B cell (primary cell): ENCODE measurements at regions not wholly inside any gene's neighbourhood (a gene's known extent, or its start where the extent isn't known, plus 50 kb on each side); places are given as distances from the start of the nearest gene placed in this dataset.

Source experiments
- ATAC-seq: fragments of 200-7000 bp; cut with Tn5 transposase; one replicate; pipeline ENCODE4 v1.10.0; 2021; ENCODE audit warnings: low read depth, mild to moderate bottlenecking, moderate number of reproducible peaks, moderate library complexity
- CTCF ChIA-PET: fragments of 350-600 bp; sonication (Branson Sonifier 250); formaldehyde crosslinking; loops from one replicate; lab custom pipeline; 2021; ENCODE audit warnings: antibody characterized with exemption, inconsistent platforms; lab: Charles Lee
- POLR2A ChIA-PET: fragments of 350-600 bp; sonication (Branson Sonifier 250); formaldehyde crosslinking; loops from one replicate; lab custom pipeline; 2021; ENCODE audit warnings: antibody characterized with exemption; lab: Charles Lee
- DNase-seq: peaks from one replicate; pipeline ENCODE4 v3.0.0; 2013
- H2AFZ ChIP-seq: 2 replicates; pipeline ENCODE4 v1.6.1; 2012; ENCODE audit warnings: mild to moderate bottlenecking, low read depth, low read length; ENCODE audit not compliant: insufficient read depth, poor library complexity, severe bottlenecking
- H3K27ac ChIP-seq, 2 donors: 1 replicate in 1 of 2; 2 replicates in 1 of 2; pipeline ENCODE4 v1.5.1; 2012 to 2013; ENCODE audit warnings: low read length in 2 of 2, mild to moderate bottlenecking in 2 of 2, moderate library complexity in 1 of 2
- H3K27me3 ChIP-seq, 4 experiments: fragments of 200-600 bp in 1 of 4; sonication (generic) in 1 of 4; replicated peaks in 1 of 4; 1 replicate in 2 of 4; 2 replicates in 2 of 4; pipeline versions ENCODE4 v1.6.1 to v1.7.0; 2013 to 2016; ENCODE audit warnings: low read length in 3 of 4, mild to moderate bottlenecking in 2 of 4, mixed read lengths in 1 of 4, moderate library complexity in 1 of 4; ENCODE audit not compliant: insufficient read depth in 4 of 4, control insufficient read depth in 3 of 4; ENCODE audit errors: control extremely low read depth in 1 of 4
- H3K36me3 ChIP-seq, 2 experiments: replicated peaks in 1 of 2; 1 replicate in 1 of 2; 2 replicates in 1 of 2; pipeline versions ENCODE4 v1.6.1 to v1.7.1; 2013; ENCODE audit warnings: low read length in 1 of 2; ENCODE audit not compliant: insufficient read depth in 2 of 2, control insufficient read depth in 1 of 2; ENCODE audit errors: control extremely low read depth in 1 of 2, extremely low read depth in 1 of 2
- H3K4me1 ChIP-seq, 2 donors: fragments of 200-600 bp in 1 of 2; sonication (generic) in 1 of 2; 1 replicate in 1 of 2; 2 replicates in 1 of 2; pipeline versions ENCODE4 v1.5.1 to v1.6.1; 2013 to 2017; ENCODE audit warnings: low read length in 2 of 2; ENCODE audit not compliant: control insufficient read depth in 2 of 2, insufficient read depth in 2 of 2
- H3K4me2 ChIP-seq: replicated peaks from 2 replicates; pipeline ENCODE3; 2012; ENCODE audit warnings: mild to moderate bottlenecking, low read depth, low read length; ENCODE audit not compliant: poor library complexity, severe bottlenecking
- H3K4me3 ChIP-seq, 5 experiments: fragments of 200-600 bp in 1 of 5; sonication (generic) in 1 of 5; 1 replicate in 3 of 5; 2 replicates in 2 of 5; pipeline versions ENCODE4 v1.5.1 to v1.7.0; 2011 to 2016; ENCODE audit warnings: low read length in 4 of 5, mild to moderate bottlenecking in 4 of 5, low read depth in 2 of 5, control low read depth in 1 of 5, moderate library complexity in 1 of 5; ENCODE audit not compliant: insufficient read depth in 1 of 5; ENCODE audit errors: control extremely low read depth in 1 of 5, extremely low read depth in 1 of 5
- H3K79me2 ChIP-seq: fragments of 200-600 bp; sonication (generic); one replicate; pipeline ENCODE4 v1.6.0; 2016; ENCODE audit warnings: low read length; ENCODE audit not compliant: control insufficient read depth, insufficient read depth
- H3K9ac ChIP-seq: fragments of 200-600 bp; sonication (generic); 2 replicates; pipeline ENCODE4 v1.6.1; 2017; ENCODE audit warnings: mild to moderate bottlenecking, low read length, moderate library complexity
- H3K9me3 ChIP-seq, 3 donors: one replicate each; pipeline versions ENCODE4 v1.6.1 to v1.7.1; 2013; ENCODE audit warnings: low read length in 2 of 3; ENCODE audit not compliant: control insufficient read depth in 2 of 3, insufficient read depth in 1 of 3; ENCODE audit errors: control extremely low read depth in 1 of 3
- H4K20me1 ChIP-seq: 2 replicates; pipeline ENCODE4 v1.6.0; 2012; ENCODE audit warnings: mild to moderate bottlenecking, low read length; ENCODE audit not compliant: insufficient read depth, control insufficient read depth, poor library complexity, severe bottlenecking
- H3K27ac Mint-ChIP-seq: one replicate; pipeline ENCODE4 v1.8.0; 2021; ENCODE audit warnings: mixed read lengths
- H3K27me3 Mint-ChIP-seq: one replicate; pipeline ENCODE4 v1.8.0; 2021; ENCODE audit warnings: mixed read lengths
- H3K4me1 Mint-ChIP-seq: one replicate; pipeline ENCODE4 v1.8.0; 2021; ENCODE audit warnings: mixed read lengths
- H3K4me3 Mint-ChIP-seq: one replicate; pipeline ENCODE4 v1.8.0; 2021; ENCODE audit warnings: mixed read lengths
- H3K9me3 Mint-ChIP-seq: one replicate; pipeline ENCODE4 v1.8.0; 2022; ENCODE audit warnings: mixed read lengths; ENCODE audit not compliant: insufficient read depth
- EZH2 ChIP-seq: IDR thresholded peaks from 2 replicates; pipeline ENCODE4 v1.6.1; 2012; ENCODE audit warnings: borderline replicate concordance, low read depth, mild to moderate bottlenecking, moderate library complexity, low read length; ENCODE audit not compliant: insufficient read depth, poor library complexity, severe bottlenecking
- WGBS: methylation state at CpG from one replicate; pipeline ENCODE4 v1.1.5; 2013; ENCODE audit warnings: missing lambda C conversion rate; ENCODE audit not compliant: insufficient coverage; 5-methylcytosine and 5-hydroxymethylcytosine counted together
- intact Hi-C: fragments of 100-400 bp; cut with micrococcal nuclease; formaldehyde crosslinking; loops from one replicate; pipeline ENCODE4 v1.10.0; 2022
- TF ChIP-seq, protein P1 (sequence below): fragments of 200-600 bp; IDR thresholded peaks from one replicate; pipeline ENCODE4 v1.8.0; 2022; ENCODE audit warnings: antibody characterized with exemption, mild to moderate bottlenecking

DNA sequence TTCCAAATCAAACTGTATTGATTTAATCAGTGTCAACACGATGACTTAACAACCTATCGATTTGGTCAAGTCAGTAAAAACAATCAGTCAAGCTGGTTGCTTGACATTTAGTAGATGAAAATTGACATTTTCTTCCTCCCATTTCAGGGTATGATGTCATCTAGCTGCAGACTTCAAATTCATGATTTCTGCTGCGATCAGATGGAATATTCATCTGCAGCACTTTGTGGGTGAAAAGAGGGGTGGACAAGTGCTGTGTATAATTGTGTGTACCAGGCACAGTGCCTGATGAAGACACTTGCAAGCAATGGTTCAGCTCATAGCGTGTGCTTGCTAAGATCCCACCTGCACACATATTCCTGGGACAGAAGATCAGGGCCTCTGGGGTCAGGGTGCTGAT is 479.8 kb downstream of the DISC1 start:
- no peak overlapping the region for H3K27ac ChIP-seq
- peaks cover 12% of the 10 kb centered on the region for H3K27me3 Mint-ChIP-seq
- H3K4me3 Mint-ChIP-seq = no peak overlapping the region
- no peaks in the 10 kb centered on the region for H4K20me1 ChIP-seq
- H3K9me3 Mint-ChIP-seq = no peaks in the 10 kb centered on the region
- H3K4me1 ChIP-seq = no peaks in the 10 kb centered on the region
- DNase-seq (no peak), ATAC-seq (no peak)
- H3K36me3 ChIP-seq = no peaks in the 10 kb centered on the region
- H3K4me3 ChIP-seq = no peak overlapping the region
- H3K9ac ChIP-seq = no peak overlapping the region
- no peaks in the 10 kb centered on the region for H3K9me3 ChIP-seq
- TF ChIP-seq, protein P1, sequence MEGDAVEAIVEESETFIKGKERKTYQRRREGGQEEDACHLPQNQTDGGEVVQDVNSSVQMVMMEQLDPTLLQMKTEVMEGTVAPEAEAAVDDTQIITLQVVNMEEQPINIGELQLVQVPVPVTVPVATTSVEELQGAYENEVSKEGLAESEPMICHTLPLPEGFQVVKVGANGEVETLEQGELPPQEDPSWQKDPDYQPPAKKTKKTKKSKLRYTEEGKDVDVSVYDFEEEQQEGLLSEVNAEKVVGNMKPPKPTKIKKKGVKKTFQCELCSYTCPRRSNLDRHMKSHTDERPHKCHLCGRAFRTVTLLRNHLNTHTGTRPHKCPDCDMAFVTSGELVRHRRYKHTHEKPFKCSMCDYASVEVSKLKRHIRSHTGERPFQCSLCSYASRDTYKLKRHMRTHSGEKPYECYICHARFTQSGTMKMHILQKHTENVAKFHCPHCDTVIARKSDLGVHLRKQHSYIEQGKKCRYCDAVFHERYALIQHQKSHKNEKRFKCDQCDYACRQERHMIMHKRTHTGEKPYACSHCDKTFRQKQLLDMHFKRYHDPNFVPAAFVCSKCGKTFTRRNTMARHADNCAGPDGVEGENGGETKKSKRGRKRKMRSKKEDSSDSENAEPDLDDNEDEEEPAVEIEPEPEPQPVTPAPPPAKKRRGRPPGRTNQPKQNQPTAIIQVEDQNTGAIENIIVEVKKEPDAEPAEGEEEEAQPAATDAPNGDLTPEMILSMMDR = no peak
- TF ChIP-seq EZH2 = no peak
- ChIA-PET CTCF (no interaction called here), POLR2A (no interaction called here)
- H2AFZ ChIP-seq = no peak overlapping the region
- peaks cover 0 to 3% (median 0%) of the 10 kb centered on the region in 4 experiments for H3K27me3 ChIP-seq
- 93% methylated on average over 3 of the region's 4 CpGs for WGBS
- intact Hi-C loops = no loop called here
- no peaks in the 10 kb centered on the region for H3K4me1 Mint-ChIP-seq
- H3K4me2 ChIP-seq = no peak overlapping the region
- no peak overlapping the region for H3K27ac Mint-ChIP-seq
- no peaks in the 10 kb centered on the region for H3K79me2 ChIP-seq

DNA sequence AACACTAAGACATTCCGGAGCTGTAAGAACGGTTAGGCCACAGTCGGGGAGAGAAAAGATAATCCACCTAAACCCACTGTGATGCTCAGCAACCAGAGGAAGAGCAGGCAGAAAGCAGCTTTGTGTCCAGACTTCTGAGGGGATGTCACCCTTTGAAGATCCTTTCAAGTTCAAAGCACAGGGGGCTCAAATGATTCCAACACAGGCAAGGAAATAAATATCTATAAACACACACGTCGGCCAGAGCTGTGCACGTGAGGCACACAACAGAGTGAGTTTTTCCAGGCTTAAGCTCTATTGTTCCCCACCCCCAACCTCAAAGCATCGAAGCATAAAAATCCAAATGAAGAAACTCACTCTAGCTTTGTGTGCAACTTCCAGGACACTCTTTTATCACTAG is 479.0 kb downstream of the DISC1 start:
- H3K9me3 ChIP-seq = no peaks in the 10 kb centered on the region
- H4K20me1 ChIP-seq = no peaks in the 10 kb centered on the region
- no peak for DNase-seq
- H3K4me1 ChIP-seq = no peaks in the 10 kb centered on the region
- H3K9me3 Mint-ChIP-seq = no peaks in the 10 kb centered on the region
- no peaks in the 10 kb centered on the region for H3K36me3 ChIP-seq
- no peak overlapping the region for H3K4me3 ChIP-seq
- ChIA-PET CTCF (no interaction called here), POLR2A (no interaction called here)
- H3K4me3 Mint-ChIP-seq = no peak overlapping the region
- H3K27ac ChIP-seq = no peak overlapping the region
- no peak for TF ChIP-seq EZH2
- TF ChIP-seq, protein P1 = no peak
- H3K27ac Mint-ChIP-seq = no peak overlapping the region
- H3K79me2 ChIP-seq = no peaks in the 10 kb centered on the region
- peaks cover 16% of the 10 kb centered on the region for H3K27me3 Mint-ChIP-seq
- no peak for ATAC-seq
- peaks cover 0 to 3% (median 0%) of the 10 kb centered on the region in 4 experiments for H3K27me3 ChIP-seq
- no peak overlapping the region for H3K9ac ChIP-seq
- no peak overlapping the region for H3K4me2 ChIP-seq
- H3K4me1 Mint-ChIP-seq = no peaks in the 10 kb centered on the region
- H2AFZ ChIP-seq = no peak overlapping the region
- intact Hi-C loops = no loop called here
- 91% methylated on average over 7 of the region's 7 CpGs for WGBS
